Ishikawa (cell line): ENCODE measurements at regions not wholly inside any gene's neighbourhood (a gene's known extent, or its start where the extent isn't known, plus 50 kb on each side); places are given as distances from the start of the nearest gene placed in this dataset.

Experiments
- CREB1 ChIP-seq: IDR thresholded peaks from 2 replicates; pipeline ENCODE4 v1.6.1; 2012; ENCODE audit warnings: low read depth
- MAX ChIP-seq: IDR thresholded peaks from 2 replicates; pipeline ENCODE4 v1.6.1; 2012
- RAD21 ChIP-seq: IDR thresholded peaks from 2 replicates; pipeline ENCODE4 v1.6.1; 2012; ENCODE audit warnings: low read depth

GRCh38 chr5:113985505-113985904 lies 376.4 kb upstream of the KCNN2 start:
- TF ChIP-seq RAD21, result no peak
- no peak for TF ChIP-seq MAX
- TF ChIP-seq CREB1, result no peak
